D721Med (cell line): ENCODE measurements at regions not wholly inside any gene's neighbourhood (a gene's known extent, or its start where the extent isn't known, plus 50 kb on each side); places are given as distances from the start of the nearest gene placed in this dataset.

Source experiments
- DNase-seq: peaks from one replicate; pipeline ENCODE4 v3.0.0; 2011; ENCODE audit warnings: low spot score; ENCODE audit not compliant: insufficient read length
- FAIRE-seq: peaks from 2 replicates; lab custom pipeline; 2011; peaks lifted over from hg19 to GRCh38; lab: Jason Lieb, UNC
- CTCF ChIP-seq: IDR thresholded peaks from 2 replicates; pipeline ENCODE4 v1.5.1; 2012; ENCODE audit warnings: mild to moderate bottlenecking, control low read depth; ENCODE audit not compliant: insufficient read depth; ENCODE audit errors: missing control alignments

GRCh38 chrX:114365065-114365834 lies 218.6 kb upstream of the HTR2C start:
- FAIRE-seq (no peak), DNase-seq (no peak)
- TF ChIP-seq CTCF = no peak

- TF ChIP-seq CTCF = no peak
- FAIRE-seq (no peak), DNase-seq (no peak)
These were observed 210.9 kb upstream of the HTR2C start for GRCh38 chrX:114372937-114373336.

GRCh38 chrX:114390251-114390796 lies 193.6 kb upstream of the HTR2C start:
- FAIRE-seq (no peak), DNase-seq (no peak)
- no peak for TF ChIP-seq CTCF
